GM20000 (cell line): ENCODE measurements at regions not wholly inside any gene's neighbourhood (a gene's known extent, or its start where the extent isn't known, plus 50 kb on each side); places are given as distances from the start of the nearest gene placed in this dataset.

Source experiments
- DNase-seq: peaks from one replicate; pipeline ENCODE4 v3.0.0; 2012; ENCODE audit warnings: low spot score
- TF ChIP-seq, protein P1 (sequence below): IDR thresholded peaks from 2 replicates; pipeline ENCODE4 v1.5.1; 2012; ENCODE audit warnings: mild to moderate bottlenecking, control low read depth; ENCODE audit errors: extremely low read depth, missing control alignments

DNA sequence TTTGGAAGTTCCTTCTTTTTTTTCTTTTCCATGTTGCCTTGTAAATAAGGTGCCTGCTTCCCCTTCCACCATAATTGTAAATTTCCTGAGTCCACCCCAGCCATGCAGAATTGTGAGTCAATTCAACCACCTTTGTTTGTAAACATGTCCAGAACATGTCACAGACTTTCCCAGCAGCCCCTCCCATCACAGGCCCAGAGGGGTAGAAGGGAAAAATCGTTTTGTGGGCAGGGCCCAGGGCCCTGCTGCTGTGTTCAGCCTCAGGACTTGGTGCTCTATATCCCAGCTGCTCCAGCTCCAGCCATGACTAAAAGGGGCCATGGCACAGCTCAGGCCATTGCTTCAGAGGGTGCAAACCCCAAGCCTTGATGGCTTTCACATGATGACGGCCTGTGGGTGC lies 384.6 kb upstream of the NCAM2 start:
- TF ChIP-seq, protein P1, sequence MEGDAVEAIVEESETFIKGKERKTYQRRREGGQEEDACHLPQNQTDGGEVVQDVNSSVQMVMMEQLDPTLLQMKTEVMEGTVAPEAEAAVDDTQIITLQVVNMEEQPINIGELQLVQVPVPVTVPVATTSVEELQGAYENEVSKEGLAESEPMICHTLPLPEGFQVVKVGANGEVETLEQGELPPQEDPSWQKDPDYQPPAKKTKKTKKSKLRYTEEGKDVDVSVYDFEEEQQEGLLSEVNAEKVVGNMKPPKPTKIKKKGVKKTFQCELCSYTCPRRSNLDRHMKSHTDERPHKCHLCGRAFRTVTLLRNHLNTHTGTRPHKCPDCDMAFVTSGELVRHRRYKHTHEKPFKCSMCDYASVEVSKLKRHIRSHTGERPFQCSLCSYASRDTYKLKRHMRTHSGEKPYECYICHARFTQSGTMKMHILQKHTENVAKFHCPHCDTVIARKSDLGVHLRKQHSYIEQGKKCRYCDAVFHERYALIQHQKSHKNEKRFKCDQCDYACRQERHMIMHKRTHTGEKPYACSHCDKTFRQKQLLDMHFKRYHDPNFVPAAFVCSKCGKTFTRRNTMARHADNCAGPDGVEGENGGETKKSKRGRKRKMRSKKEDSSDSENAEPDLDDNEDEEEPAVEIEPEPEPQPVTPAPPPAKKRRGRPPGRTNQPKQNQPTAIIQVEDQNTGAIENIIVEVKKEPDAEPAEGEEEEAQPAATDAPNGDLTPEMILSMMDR, result no peak
- no peak for DNase-seq

DNA sequence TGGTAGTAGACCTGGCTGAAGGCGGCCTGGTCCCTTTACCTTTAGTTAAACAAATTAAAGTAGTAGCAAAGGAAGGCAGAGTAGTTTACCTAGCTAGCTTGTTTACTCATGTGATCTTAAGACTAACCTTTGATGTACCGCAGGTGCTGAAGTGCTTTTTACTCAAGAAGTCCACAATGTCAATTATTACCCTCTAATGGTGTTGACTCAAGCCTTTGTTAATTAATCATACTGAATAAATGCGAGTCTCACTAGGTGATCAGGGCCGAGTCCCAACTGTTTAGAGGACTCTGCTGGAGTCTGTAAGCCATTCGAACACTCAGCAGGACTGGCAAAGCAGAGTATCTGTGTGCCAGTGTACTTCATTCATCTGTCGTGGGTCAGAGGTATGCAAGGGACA lies 381.1 kb upstream of the NCAM2 start:
- no peak for DNase-seq
- TF ChIP-seq, protein P1, result no peak

DNA sequence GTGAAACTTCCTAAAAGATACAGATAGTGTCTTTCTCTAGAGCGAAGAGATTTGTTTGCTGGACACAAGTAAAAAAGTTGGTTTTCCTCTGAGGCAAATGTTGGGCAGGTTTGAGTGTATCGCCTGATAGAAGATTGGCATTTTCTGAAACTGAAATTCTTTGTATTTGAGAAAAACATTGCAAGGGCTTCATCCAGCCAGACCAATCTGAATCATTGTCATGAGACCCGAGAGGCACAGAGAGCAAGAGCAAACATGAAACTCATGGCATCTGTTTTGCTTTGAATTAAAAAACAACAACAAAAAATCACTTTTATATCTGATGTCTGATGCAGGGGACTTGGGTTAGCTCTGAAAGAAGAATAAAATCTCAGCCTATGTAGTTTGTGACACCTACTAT lies 379.3 kb upstream of the NCAM2 start:
- TF ChIP-seq, protein P1, result no peak
- no peak for DNase-seq

DNA sequence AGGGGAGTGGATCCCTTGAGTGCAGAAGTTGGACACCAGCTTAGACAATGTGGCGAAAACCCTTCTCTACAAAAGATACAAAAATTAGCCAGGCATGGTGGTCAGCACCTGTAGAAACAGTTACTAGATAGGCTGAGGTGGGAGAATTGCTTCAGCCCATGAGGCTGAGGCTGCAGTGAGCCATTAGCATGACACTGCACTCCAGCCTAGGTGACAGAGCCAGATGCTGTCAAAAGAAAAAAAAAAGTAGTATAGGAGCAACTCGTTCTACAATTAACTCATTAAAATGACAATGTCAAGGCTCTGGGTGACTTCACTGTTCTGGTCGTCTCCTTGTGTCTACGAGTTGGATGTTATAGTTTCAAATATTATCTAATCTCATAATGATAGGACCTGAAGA lies 370.6 kb upstream of the NCAM2 start:
- no peak for DNase-seq
- TF ChIP-seq, protein P1, result no peak

DNA sequence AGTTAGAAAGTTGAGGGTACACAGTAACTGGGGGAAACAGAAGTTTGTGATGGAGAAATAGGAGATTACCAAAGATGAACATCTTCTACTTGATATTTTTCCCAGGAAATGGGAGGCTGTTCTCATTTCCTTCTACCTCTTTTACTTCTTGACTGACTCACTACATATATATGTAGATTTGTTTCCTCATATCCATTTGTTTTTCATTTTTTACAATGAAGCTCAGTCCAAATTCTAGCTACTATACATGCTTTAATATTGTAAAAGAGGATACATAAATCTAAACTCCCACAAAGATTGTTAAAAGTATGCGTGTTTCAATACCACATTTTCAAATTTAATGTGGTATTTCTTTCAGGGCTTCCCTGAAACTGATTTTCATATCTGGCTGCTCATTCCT lies 366.6 kb upstream of the NCAM2 start:
- TF ChIP-seq, protein P1, result no peak
- DNase-seq, result no peak

DNA sequence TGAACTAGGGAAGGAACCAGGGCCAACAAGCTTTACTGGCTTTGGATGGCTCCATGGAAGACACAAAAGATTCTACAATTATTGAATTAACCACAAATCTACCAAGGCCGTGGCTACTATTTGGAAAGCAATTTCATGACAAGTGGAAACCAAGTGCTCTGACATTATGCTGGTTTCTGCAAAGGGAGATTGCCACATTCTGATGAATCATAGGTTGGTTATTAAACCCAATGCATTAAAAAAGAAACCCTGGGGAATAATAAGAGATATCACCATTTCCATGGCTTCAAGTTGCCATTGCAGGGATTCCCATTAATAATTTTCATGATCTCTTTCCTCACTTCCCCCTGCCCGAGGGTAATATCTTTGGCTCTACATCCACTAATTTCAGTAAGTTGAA lies 359.2 kb upstream of the NCAM2 start:
- no peak for DNase-seq
- TF ChIP-seq, protein P1, result no peak

DNA sequence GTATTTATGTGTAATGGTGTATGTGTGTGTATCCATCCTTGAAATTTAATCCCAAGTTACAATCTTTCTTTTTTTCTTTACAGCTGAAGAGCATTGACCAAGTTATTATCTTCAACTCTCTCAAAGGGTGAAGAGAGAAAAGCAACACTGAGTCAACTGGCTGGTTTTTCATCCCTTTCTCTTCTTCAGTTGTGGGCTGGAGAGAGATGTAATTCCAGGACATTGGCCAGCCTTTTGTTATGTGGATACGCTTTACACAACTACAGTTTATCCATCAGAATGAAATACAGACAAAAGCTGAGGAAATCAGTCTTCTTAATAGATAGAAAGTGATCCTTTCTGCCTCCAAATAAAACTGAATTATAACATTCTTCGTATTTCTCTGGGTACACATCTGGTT lies 357.0 kb upstream of the NCAM2 start:
- TF ChIP-seq, protein P1, result no peak
- DNase-seq, result no peak
